Gastrocnemius medialis (tissue), 4 donors: ENCODE measurements at regions not wholly inside any gene's neighbourhood (a gene's known extent, or its start where the extent isn't known, plus 50 kb on each side); places are given as distances from the start of the nearest gene placed in this dataset.

Source experiments
- POLR2A ChIP-seq, 2 donors: fragments of 450-650 bp; IDR thresholded peaks; one replicate each; pipeline ENCODE4 v1.6.1; 2017; ENCODE audit warnings: antibody characterized with exemption in 2 of 2, mild to moderate bottlenecking in 2 of 2, moderate library complexity in 2 of 2
- TF ChIP-seq, protein P1 (sequence below), 5 experiments: fragments of 450-650 bp in 3 of 5; fragments of 200-600 bp in 2 of 5; sonication (generic) in 2 of 5; IDR thresholded peaks in 4 of 5; conservative IDR thresholded peaks in 1 of 5; 1 replicate in 4 of 5; 2 replicates in 1 of 5; pipeline ENCODE4 v1.5.1; 2016 to 2019; ENCODE audit warnings: antibody characterized with exemption in 5 of 5, mild to moderate bottlenecking in 3 of 5, moderate library complexity in 3 of 5

DNA sequence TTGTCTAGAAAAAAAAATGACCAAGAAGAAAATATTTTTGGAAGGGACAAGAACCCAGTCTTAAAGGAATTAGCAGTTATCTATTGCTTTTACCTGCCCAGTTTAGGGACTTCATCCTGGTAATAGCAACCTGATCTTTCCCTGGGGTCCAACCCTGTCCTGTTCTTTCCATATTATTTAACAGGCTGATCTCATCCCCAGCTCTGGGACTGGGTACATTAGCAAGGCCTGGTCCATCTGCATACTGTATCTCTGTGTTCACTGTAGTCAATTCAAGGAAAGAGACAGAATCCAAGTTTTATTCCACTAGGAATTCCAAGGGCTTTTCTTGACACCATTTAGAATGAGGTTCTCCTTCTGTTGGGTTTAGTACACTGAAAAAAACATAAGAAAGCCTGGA, 191.7 kb upstream of the GADL1 start:
- TF ChIP-seq, protein P1, sequence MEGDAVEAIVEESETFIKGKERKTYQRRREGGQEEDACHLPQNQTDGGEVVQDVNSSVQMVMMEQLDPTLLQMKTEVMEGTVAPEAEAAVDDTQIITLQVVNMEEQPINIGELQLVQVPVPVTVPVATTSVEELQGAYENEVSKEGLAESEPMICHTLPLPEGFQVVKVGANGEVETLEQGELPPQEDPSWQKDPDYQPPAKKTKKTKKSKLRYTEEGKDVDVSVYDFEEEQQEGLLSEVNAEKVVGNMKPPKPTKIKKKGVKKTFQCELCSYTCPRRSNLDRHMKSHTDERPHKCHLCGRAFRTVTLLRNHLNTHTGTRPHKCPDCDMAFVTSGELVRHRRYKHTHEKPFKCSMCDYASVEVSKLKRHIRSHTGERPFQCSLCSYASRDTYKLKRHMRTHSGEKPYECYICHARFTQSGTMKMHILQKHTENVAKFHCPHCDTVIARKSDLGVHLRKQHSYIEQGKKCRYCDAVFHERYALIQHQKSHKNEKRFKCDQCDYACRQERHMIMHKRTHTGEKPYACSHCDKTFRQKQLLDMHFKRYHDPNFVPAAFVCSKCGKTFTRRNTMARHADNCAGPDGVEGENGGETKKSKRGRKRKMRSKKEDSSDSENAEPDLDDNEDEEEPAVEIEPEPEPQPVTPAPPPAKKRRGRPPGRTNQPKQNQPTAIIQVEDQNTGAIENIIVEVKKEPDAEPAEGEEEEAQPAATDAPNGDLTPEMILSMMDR (IDR thresholded peaks at IDR 0.05 in 4 of 5, conservative IDR thresholded peaks at IDR 0.05 in 1 of 5), result no peak
- no peak for TF ChIP-seq POLR2A (IDR thresholded peaks at IDR 0.05)
